ENCODE measurements at regions not wholly inside any gene's neighbourhood (a gene's known extent, or its start where the extent isn't known, plus 50 kb on each side); places are given as distances from the start of the nearest gene placed in this dataset.

- H3K36me3 ChIP-seq = no peaks in the 10 kb centered on the region
- intact Hi-C loops (cut with DNase I) = no loop called here
- no peak for DNase-seq
- H3K27ac ChIP-seq = no peak overlapping the region
- no peaks in the 10 kb centered on the region for H3K4me1 ChIP-seq
- H3K4me3 ChIP-seq = no peak overlapping the region
- H3K27me3 ChIP-seq = no peaks in the 10 kb centered on the region
- no peaks in the 10 kb centered on the region for H3K9me3 ChIP-seq
- TF ChIP-seq CTCF (IDR thresholded peaks at IDR 0.05) = no peak
- H3K9ac ChIP-seq (ENCODE audit: low read depth in 2 of 2, low read length in 2 of 2) = no peak overlapping the region
Measured at GRCh38 chr14:97781961-97782360, 984.8 kb downstream of the VRK1 start.

GRCh38 chr14:97782871-97783414, 985.8 kb downstream of the VRK1 start:
- H3K36me3 ChIP-seq = no peaks in the 10 kb centered on the region
- no peak for DNase-seq
- H3K4me1 ChIP-seq = no peaks in the 10 kb centered on the region
- intact Hi-C loops (cut with DNase I) = no loop called here
- H3K9me3 ChIP-seq = no peaks in the 10 kb centered on the region
- H3K4me3 ChIP-seq = no peak overlapping the region
- no peak overlapping the region for H3K9ac ChIP-seq (ENCODE audit: low read depth in 2 of 2, low read length in 2 of 2)
- H3K27ac ChIP-seq = no peak overlapping the region
- no peak for TF ChIP-seq CTCF (IDR thresholded peaks at IDR 0.05)
- H3K27me3 ChIP-seq = no peaks in the 10 kb centered on the region

- Histone ChIP-seq H3K9me3 (no peaks in the 10 kb centered on the region), H3K9ac (ENCODE audit: low read depth in 2 of 2, low read length in 2 of 2) (no peak overlapping the region), H3K27ac (no peak overlapping the region), H3K4me3 (no peak overlapping the region), H3K4me1 (no peaks in the 10 kb centered on the region), H3K27me3 (no peaks in the 10 kb centered on the region), H3K36me3 (no peaks in the 10 kb centered on the region)
- intact Hi-C loops (cut with DNase I) = no loop called here
- DNase-seq = no peak
- no peak for TF ChIP-seq CTCF (IDR thresholded peaks at IDR 0.05)
Measured at GRCh38 chr14:97785495-97785894, 988.3 kb downstream of the VRK1 start.

GRCh38 chr14:97788364-97788763, 991.2 kb downstream of the VRK1 start:
- no peak overlapping the region for H3K27ac ChIP-seq
- H3K36me3 ChIP-seq = no peaks in the 10 kb centered on the region
- H3K27me3 ChIP-seq = no peaks in the 10 kb centered on the region
- DNase-seq = no peak
- TF ChIP-seq CTCF (IDR thresholded peaks at IDR 0.05) = no peak
- no peaks in the 10 kb centered on the region for H3K4me1 ChIP-seq
- no peaks in the 10 kb centered on the region for H3K9me3 ChIP-seq
- H3K9ac ChIP-seq (ENCODE audit: low read depth in 2 of 2, low read length in 2 of 2) = no peak overlapping the region
- intact Hi-C loops (cut with DNase I) = no loop called here
- no peak overlapping the region for H3K4me3 ChIP-seq

- no peak overlapping the region for H3K9ac ChIP-seq (ENCODE audit: low read depth in 2 of 2, low read length in 2 of 2)
- no peak for TF ChIP-seq CTCF (IDR thresholded peaks at IDR 0.05)
Measured at GRCh38 chr14:97788846-97789526, 991.8 kb downstream of the VRK1 start.

More at GRCh38 chr14:97788846-97789526, 991.8 kb downstream of the VRK1 start:
- Histone ChIP-seq H3K9me3 (no peaks in the 10 kb centered on the region), H3K4me3 (no peak overlapping the region), H3K27ac (no peak overlapping the region), H3K27me3 (no peaks in the 10 kb centered on the region), H3K4me1 (no peaks in the 10 kb centered on the region), H3K36me3 (no peaks in the 10 kb centered on the region)
- intact Hi-C loops (cut with DNase I) = no loop called here
- no peak for DNase-seq

Data from colonic mucosa (tissue), 4 donors.